ENCODE measurements at regions not wholly inside any gene's neighbourhood (a gene's known extent, or its start where the extent isn't known, plus 50 kb on each side); places are given as distances from the start of the nearest gene placed in this dataset.

- TF ChIP-seq CTCF (IDR thresholded peaks at IDR 0.05), result no peak
- no peak for TF ChIP-seq POLR2A (IDR thresholded peaks at IDR 0.05)
Observed at GRCh38 chr4:43682551-43682950, 766.1 kb downstream of the KCTD8 start.
